GM21717 (cell line): ENCODE measurements at regions not wholly inside any gene's neighbourhood (a gene's known extent, or its start where the extent isn't known, plus 50 kb on each side); places are given as distances from the start of the nearest gene placed in this dataset.
A peak's percentile ranks its signal among the peaks of the same experiment; 100 is the strongest.

Experiments
- ATAC-seq: cut with Tn5 transposase; IDR thresholded peaks from one replicate; pipeline ENCODE4 v1.9.1; 2021; ENCODE audit warnings: mild to moderate bottlenecking, moderate library complexity; ENCODE audit not compliant: unreplicated experiment

DNA sequence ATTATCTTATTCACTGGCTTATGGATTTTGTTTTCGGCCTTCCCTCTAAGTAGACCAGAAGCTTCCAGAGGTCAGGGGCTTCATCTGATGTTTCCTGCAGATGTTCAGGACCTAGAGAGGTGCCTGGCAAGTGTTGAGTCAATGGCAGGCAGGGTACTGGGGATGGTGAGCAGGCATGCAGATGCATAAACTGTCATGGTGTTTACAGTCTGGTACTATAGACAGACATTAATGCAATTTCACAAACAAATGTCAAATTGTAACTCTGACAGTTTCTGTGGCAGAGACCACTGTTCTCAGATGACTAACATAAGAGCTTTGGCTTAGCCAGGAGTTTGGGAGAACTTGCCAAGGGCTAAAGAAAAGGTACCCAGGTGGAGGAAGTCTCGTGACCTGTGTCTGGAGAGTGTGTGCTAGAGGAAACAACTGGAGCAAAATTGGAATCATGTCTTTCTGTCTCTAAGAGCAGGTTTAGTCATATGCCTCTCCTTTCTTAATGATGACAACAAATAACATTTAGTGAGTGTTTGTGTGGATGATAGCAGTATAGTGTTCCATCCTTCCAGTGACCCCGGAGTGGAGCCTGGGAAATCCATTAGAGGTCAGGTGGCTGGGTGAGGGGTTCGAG is 53.7 kb upstream of the TRAK1 start:
- no peak for ATAC-seq

DNA sequence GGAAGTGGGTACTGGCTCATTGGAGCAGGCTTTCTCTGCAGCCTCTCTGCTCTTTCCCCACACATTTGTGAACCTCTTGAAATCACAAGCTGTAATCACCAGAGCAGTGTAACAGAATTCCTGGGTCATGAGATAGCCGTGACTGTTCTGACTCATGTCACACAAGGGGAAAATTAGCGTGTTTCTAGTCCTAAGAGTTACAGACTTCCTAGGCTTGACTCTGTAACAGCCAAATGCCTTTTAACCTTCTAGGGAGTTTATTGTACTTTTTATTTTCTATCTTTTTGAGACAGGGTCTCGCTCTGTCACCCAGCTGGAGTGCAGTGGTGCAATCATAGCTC is 54.7 kb upstream of the TRAK1 start:
- ATAC-seq = peak; percentile 51

DNA sequence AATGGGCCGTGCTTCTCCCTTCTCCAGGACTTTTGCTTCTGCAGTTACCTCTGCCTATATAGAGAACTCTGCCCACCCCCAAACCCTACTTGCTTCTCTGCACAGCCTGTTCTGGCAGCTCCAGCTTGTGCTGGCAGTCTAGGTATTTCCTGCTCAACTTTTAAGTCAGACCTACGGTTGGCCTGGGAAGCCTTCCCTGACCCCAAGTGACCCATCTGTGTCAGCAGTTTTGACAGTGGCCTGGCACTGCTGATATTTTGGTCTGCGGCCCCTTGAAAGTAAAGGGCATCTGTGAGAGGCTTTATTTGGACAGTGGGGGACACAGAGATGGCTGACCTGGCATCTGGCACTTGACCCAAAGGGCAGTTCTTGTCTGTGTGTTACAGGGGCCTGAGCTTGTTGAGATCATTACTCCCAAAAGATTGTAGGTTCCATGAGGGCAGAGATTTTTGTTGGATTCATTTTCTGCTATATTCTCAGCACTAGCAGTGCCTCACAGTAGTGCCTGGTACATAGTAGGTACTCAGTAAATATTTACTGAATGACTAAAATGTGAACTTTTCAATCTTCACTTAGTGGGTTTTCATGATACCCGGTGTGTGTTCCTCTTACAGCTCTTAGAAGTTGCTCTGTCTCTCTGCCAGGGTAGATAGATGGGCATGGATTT is 55.2 kb upstream of the TRAK1 start:
- no peak for ATAC-seq

DNA sequence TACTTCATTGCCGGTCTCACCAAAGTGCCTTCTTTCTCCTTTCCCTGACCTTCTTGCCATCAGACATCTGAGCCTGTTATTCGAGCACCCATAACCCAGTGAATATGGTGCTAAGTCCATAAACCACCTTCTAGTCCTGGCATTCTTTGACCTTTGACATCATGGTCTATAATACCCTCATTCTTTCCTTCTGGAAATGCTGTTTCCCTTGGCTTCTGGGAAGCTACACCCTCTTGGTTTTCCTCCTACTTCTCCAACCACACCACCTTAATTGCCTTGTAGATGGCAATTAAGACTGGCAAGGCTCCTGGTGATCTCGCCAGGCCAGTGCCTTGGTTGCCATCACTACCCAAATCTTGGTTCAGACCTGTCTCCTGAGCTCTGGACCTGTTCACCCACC is 56.1 kb upstream of the TRAK1 start:
- no peak for ATAC-seq

DNA sequence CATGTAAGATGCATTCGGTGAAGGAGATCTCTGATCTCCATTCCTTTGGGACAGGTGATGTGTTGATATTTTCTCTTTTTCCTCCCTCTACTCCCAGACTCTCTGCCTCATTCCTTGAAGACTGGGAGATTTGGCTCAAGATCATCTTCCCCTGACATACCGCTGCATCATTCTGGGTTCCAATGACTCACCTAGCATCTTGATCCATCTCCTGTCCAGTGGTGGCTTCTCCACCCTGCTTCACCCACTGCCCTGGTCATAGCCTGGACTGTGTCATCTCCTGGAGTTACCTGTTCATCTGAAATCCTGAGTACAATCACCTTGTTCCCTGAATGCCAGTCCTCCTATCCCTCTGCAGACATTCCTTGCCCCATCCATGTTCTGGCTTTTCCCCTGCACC is 57.4 kb upstream of the TRAK1 start:
- ATAC-seq = no peak

DNA sequence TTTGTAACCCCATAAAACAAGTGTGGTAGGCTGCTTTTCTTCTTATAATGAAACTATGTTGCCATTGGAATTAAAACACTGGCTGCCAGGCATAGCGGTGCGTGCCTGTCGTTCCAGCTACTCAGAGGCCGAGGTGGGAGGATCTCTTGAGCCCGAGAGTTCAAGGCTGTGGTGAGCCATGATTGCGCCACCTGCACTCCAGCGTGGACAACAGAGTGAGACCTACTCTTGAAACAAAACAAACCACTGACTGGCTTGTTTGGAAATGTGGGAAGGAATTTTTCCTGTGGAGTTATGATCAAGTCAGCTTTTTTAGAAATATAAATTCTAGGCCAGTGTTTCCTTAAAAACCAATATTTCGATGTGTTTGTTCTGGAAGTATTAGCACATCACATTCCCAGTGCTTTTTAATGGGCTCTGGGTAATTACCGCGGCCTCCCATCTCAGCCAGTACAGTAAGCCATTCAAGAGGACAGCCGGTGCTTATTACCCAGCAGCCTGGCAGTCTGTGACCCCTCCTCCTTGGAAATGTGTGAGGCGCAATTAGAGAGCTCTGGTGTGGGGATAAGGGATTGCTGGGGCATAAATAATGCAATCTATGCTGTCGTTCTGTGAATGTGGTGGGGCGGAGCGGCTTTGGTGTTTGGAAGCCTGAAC is 58.3 kb upstream of the TRAK1 start:
- no peak for ATAC-seq

DNA sequence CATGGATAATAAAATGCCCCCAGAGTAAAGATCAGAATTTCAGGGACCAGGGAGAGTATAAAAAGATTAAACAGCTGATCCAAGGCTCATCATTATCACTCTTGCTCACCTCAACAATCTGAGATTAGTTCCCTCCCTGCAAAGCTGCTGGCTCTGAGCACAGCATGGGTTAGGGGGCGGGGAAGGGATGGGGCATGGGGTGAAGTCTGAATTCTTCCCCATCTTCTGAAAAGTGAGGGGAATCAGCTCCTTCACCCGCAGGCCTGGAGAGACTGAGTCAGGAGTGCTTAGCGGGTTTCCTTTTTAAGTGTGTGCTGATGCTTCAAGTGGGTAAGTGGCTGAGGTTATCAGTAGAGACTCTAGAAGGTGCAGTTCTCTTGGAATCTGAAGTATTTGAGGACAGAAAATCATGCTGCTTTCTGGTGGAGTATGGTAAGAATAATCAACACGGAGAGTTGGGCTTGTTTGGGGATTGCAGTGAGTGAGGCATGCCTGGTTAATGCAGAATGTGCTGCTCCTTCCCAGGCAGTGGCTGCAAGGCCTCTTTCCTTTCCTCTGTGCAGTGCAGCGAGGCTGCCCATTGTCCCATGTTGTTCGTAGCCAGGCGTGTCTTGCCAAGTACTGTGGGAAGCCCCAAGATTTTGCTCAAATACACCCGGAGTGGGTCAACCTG is 59.2 kb upstream of the TRAK1 start:
- no peak for ATAC-seq

DNA sequence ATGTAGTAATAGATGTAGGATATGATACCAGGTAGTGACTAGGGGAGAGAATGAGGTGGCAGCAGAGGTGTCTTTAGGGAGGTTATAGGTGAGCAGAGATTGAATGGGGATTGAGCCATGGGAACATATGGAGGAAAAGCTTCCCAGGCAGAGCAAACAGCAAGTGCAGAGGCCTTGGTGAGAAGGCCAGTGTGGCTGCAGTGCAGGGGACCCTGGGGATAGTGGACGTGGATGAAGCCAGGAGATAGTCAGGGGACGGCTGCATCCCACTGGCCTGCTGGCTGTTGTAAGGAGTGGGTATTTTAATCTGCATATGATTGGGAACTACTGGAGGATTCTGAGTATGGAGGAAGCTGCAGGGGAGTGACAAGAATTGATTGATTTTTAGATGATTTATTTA is 62.7 kb upstream of the TRAK1 start:
- ATAC-seq = no peak

DNA sequence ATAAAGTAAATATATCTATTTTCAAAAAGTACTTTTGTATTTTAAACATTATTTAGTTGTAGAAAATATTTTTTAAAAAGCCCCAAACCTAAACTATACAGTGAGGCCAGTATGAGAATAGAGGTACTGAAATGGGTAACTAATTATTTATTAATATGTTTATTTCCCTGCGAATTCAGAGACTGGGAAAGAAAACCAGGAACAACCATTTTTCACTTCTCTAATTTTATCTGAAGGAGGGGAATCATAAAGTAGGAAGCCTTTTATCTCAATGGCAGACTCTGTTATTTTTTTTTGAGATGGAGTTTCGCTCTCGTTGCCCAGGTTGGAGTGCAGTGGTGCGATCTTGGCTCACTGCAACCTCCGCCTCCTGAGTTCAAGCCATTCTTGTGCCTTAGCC is 63.6 kb upstream of the TRAK1 start:
- ATAC-seq = no peak

DNA sequence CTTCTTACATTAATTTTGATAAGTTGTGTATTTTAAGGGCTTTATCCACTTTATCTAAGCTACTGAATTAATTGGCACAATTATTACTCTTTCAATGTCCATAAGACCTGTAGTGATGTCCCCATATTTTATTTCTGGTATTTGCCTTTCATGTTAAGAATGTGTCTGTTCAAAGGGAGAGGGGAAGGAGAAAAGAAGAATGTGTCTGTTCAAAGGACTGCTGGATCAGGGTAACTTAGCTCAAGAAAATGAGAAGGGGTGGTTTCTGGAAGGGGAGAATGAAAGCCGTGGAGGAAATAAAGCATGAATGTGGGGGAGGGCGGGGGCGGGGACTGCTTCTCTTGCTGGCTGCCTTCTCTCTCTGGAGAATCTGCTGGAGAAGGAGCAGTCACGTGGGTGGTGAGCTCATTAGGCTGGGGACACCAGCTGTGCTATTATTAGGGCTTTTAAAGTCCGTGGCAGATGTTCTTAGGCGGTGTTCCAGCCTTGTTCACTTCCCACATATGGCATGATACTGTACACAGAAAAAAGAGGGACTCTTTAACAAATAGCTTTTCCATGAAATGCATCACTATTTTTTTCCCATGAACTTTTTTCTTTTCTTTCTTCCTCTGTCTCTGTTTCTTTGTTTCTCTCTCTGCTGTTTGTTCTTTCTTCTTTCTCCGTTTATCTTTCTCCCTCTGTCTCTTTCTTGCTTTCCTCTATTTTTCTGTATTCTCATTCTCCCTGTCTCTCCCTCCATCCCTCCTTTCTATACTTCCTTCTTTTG is 63.7 kb upstream of the ULK4 start:
- ATAC-seq = peak; percentile 72

DNA sequence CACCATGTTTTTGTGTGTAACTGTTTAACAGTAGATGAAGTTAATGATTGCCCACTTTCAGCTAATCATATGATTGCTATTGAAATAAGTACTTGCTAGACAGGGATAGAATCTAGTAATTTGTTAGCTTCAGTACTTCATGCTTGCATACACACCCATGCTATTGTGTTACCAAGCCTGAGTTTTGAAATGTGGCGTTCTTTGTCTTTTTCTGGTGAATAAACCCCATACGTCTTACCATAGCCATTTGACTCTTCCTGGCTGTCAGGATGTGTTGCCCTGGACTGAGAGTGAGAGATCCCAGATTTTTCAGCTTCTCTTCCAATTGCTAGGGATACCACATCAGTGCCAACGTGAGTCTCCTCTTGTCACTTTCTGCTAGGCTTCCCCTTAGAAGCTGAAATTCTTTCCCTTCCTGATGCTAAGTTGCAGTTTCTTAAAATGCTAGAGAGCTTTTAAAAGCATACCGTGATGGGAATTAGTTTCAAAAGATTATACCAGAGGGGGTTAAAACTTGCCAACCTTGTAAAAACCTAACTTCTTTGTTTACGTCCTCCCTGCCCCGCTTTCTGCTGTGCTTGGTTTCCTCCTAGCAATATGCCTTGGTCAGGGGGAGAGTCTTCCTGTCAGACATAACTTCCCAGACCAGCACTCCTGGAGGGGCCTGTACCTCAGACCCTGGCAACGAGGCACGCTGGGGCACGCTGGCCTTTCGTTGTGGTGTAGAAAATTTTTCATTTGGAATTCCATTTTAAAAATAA is 62.9 kb upstream of the ULK4 start:
- no peak for ATAC-seq

DNA sequence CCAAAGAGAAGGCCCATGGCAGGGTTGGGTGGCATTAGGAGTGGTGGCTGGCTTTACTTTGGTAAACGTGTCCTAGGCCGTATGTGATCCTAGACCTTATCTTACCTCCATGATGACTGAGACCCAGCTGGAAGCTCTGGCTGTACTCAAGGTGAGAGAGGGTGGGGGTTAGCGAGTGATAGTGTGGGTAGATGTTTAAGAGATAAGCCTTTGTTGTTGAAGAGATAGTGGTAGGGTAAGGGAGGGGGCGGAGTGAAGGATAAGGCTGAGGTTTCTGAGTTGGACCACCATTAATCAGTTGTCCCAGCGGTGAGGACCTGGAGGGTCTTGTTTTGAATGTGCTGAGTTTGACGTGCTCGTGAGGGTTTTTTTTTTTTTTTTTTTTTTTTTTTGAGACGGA is 61.5 kb upstream of the ULK4 start:
- ATAC-seq = no peak

DNA sequence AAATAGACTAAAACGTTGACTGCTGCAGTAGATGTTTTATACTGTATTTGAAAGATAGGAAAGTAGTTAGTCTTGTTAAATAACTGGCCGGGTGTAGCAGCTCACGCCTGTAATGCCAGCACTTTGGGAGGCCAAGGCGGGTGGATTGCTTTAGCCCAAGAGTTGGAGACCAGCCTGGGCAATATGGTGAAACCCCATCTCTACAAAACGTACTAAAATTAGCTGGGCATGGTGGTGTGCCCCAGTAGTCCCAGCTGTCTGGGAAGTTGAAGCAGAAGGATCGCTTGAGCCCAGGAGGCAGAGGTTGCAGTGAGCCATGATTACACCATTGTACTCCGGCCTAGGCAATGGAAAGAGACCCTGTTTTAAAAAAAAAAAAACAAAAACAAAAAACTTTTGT is 60.5 kb upstream of the ULK4 start:
- no peak for ATAC-seq

DNA sequence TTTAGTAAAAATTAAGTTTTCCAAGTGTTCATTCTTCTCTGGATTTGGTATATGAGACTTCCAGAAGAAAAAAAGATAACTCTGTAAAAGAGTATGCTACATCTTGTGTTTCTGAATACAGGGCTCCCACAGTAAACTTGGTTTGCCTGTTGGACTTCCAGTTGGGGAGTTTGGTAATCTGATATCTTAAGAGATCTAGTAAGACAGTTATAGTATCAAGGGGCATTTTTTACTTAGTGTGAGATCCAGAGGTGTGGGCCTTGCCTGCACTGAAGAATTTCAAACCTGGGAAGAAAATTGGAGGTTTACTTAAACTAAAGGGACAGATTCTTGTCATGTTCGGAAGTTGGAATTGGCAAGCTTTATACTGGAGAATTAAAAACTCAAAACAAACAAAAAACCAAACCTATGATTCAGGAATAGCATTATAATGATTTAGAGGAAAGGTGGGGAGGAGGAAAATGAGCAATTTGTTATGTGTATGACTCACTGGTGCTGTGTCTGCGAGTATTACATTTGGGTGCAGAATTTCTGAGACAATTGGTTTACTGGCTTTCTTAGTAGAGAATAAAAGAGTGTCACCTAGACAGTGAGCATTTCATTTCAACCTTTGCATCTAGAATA is 58.9 kb upstream of the ULK4 start:
- no peak for ATAC-seq

DNA sequence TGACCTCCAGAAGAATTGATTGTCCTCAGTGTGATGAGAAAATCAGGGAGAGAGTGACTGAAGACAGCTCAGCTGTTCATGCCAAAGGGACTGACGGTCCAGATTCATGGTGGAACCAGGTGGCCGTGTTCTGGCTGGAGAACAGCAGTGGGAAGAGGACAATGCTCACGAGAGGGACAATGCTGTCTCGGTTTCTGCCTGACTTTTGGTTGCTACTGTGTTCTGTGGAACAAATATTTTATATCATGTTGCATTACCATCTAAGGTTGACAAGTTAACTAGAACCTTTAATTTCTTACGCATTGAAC is 58.0 kb upstream of the ULK4 start:
- no peak for ATAC-seq

DNA sequence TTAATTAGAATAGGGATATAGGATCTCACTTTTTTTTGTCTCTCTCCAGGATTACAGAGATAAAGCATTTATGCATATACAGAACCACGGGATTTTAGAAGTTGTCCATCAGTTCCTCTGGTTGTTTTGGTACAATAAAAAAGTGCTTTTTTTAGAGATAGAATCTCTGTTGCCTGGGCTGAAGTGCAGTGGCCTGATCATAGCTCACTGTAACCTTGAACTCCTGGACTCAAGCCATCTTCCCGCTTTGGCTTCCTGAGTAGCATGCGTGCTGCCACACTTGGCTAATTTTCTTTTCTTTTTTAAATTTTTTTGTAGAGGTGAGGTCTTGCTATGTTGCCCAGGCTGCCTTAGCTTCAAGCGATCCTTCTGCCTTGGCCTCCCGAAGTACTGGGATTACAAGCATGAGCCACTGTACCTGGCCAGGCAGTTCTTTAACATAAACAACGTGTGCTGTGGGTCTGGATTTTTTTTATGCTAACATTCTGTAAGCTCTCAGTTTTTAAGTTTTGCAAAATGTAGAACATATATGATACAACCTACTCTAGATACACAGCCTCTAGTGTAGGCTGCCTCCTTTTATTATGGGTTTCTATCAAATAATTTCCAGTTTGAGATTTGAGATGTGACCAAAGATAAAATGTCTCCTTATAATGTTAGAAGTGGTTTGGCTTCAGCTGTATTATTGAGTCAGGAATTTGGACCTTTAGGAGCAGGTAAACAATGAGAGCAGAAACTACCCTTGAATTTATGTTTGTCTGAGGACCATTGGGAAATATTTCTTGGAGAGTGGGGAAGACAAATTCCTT is 57.4 kb upstream of the ULK4 start:
- no peak for ATAC-seq

DNA sequence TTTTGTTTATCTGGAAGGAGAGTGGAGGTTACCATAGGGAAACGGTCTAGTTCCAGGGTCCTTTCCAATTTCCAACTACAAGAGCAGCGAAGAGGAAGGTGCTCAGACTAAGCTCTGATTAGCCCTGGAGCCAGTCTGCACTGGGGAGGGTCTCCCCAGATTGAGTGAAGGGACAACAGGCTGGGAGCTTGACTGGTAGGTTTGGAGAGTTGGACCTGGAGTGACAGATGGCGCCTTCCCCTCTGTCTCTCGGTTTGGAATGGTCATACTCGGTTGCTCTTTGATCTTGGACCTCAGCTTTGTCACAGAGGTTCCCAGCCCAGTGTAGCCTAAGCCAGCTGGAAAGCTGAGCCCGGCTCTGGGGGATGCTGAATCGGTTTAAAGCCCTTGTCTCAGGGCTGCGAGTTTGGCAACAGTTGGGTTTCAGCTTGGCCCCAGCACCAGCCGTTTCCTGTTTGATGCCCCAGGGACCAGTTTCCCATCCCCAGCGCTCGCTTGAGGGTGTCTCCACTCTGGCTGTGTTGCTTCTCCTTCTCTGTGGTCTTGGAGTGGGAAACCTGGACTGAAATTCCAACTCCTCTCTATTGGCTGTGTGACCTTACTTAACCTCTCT is 53.1 kb upstream of the ULK4 start:
- ATAC-seq = no peak

DNA sequence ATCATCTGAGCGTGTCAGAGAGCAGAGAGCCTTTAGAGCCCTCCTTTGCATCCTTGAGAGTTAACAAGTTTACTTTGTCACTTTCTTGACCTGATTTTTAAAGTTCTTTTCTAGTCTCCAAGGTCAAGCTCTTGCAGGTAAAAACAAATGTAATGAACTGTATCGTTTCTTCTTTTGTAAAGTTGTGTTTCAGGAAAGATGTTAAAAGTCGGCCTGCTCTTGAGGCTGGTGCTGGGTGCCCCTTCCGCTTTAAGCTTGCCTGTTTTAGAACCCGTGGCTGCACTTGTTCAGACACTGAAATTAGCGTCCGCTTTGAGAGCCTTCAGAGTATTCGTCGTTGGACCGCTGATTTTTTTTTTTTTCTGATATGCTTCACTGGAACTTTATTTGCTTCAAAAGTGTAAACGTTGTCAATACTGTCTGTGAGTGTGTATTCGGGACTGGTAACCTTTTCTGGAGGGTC is 52.6 kb upstream of the ULK4 start:
- ATAC-seq = no peak
